ENCODE measurements at regions not wholly inside any gene's neighbourhood (a gene's known extent, or its start where the extent isn't known, plus 50 kb on each side); places are given as distances from the start of the nearest gene placed in this dataset.

GRCh38 chr6:98769546-98769945 is 64.8 kb upstream of the POU3F2 start:
- DNase-seq (ENCODE audit: extremely low read depth in 1 of 2, low read depth in 1 of 2), result no peak

GRCh38 chr6:98775205-98775604 is 59.2 kb upstream of the POU3F2 start:
- no peak for DNase-seq (ENCODE audit: extremely low read depth in 1 of 2, low read depth in 1 of 2)

- DNase-seq (ENCODE audit: extremely low read depth in 1 of 2, low read depth in 1 of 2), result no peak
Measured at GRCh38 chr6:98777762-98778161, 56.6 kb upstream of the POU3F2 start.

GRCh38 chr6:98779618-98780017 is 54.8 kb upstream of the POU3F2 start:
- no peak for DNase-seq (ENCODE audit: extremely low read depth in 1 of 2, low read depth in 1 of 2)

GRCh38 chr6:98782772-98783171 is 51.6 kb upstream of the POU3F2 start:
- no peak for DNase-seq (ENCODE audit: extremely low read depth in 1 of 2, low read depth in 1 of 2)

- no peak for DNase-seq (ENCODE audit: extremely low read depth in 1 of 2, low read depth in 1 of 2)
Measured at GRCh38 chr6:98783578-98783977, 50.8 kb upstream of the POU3F2 start.
